Suprapubic skin (tissue), 4 donors: ENCODE measurements at regions not wholly inside any gene's neighbourhood (a gene's known extent, or its start where the extent isn't known, plus 50 kb on each side); places are given as distances from the start of the nearest gene placed in this dataset.

Experiments used
- DNase-seq, 2 donors: peaks; one replicate each; pipeline ENCODE4 v3.0.0-alpha.2; 2019; ENCODE audit warnings: low spot score in 2 of 2
- H3K27ac ChIP-seq: fragments of 200-600 bp; sonication (generic); one replicate; pipeline ENCODE4 v1.5.1; 2019
- H3K27me3 ChIP-seq: fragments of 200-600 bp; sonication (generic); one replicate; pipeline ENCODE4 v1.5.1; 2019
- H3K36me3 ChIP-seq: fragments of 200-600 bp; sonication (generic); one replicate; pipeline ENCODE4 v1.5.1; 2019
- H3K4me1 ChIP-seq: fragments of 200-600 bp; sonication (generic); one replicate; pipeline ENCODE4 v1.5.1; 2019
- H3K4me3 ChIP-seq: fragments of 200-600 bp; sonication (generic); one replicate; pipeline ENCODE4 v1.5.1; 2019; ENCODE audit warnings: mild to moderate bottlenecking
- H3K9me3 ChIP-seq: fragments of 200-600 bp; sonication (generic); one replicate; pipeline ENCODE4 v1.5.1; 2019
- CTCF ChIP-seq, 2 donors: fragments of 200-600 bp in 1 of 2; fragments of 450-650 bp in 1 of 2; sonication (generic) in 1 of 2; IDR thresholded peaks; one replicate each; pipeline ENCODE4 v1.5.1; 2016 to 2019; ENCODE audit warnings: antibody characterized with exemption in 2 of 2, mild to moderate bottlenecking in 1 of 2, moderate library complexity in 1 of 2
- EP300 ChIP-seq: sonication (generic); formaldehyde crosslinking; IDR thresholded peaks from one replicate; pipeline ENCODE4 v1.6.1; 2017; ENCODE audit warnings: antibody characterized with exemption
- POLR2A ChIP-seq, 2 donors: fragments of 450-650 bp; IDR thresholded peaks; one replicate each; pipeline ENCODE4 v1.6.1; 2017; ENCODE audit warnings: antibody characterized with exemption in 2 of 2, mild to moderate bottlenecking in 2 of 2, moderate library complexity in 2 of 2
- POLR2AphosphoS5 ChIP-seq, 3 donors: sonication (generic); formaldehyde crosslinking; IDR thresholded peaks; one replicate each; pipeline ENCODE4 v1.6.1; 2017; ENCODE audit warnings: antibody characterized with exemption in 3 of 3
- WGBS: methylation state at CpG from one replicate; pipeline ENCODE4 v1.1.5; 2018; 5-methylcytosine and 5-hydroxymethylcytosine counted together

GRCh38 chr16:55941552-55941951, 66.4 kb upstream of the CES5A start:
- Histone ChIP-seq H3K36me3 (no peaks in the 10 kb centered on the region), H3K27ac (no peak overlapping the region), H3K4me3 (no peak overlapping the region), H3K9me3 (no peaks in the 10 kb centered on the region), H3K27me3 (peaks cover 8% of the 10 kb centered on the region), H3K4me1 (peaks cover 2% of the 10 kb centered on the region)
- DNase-seq = no peak
- WGBS = 73% methylated on average over 2 of the region's 2 CpGs
- TF ChIP-seq EP300 (no peak), CTCF (IDR thresholded peaks at IDR 0.05) (no peak), POLR2AphosphoS5 (IDR thresholded peaks at IDR 0.05) (no peak), POLR2A (IDR thresholded peaks at IDR 0.05) (no peak)

- H3K4me1 ChIP-seq = peaks cover 2% of the 10 kb centered on the region
- WGBS = 72% methylated on average over 1 of the region's 1 CpG
- H3K9me3 ChIP-seq = no peaks in the 10 kb centered on the region
- peaks cover 10% of the 10 kb centered on the region for H3K27me3 ChIP-seq
- H3K36me3 ChIP-seq = no peaks in the 10 kb centered on the region
- no peak overlapping the region for H3K27ac ChIP-seq
- no peak overlapping the region for H3K4me3 ChIP-seq
- no peak for DNase-seq
- TF ChIP-seq CTCF (IDR thresholded peaks at IDR 0.05) (no peak), EP300 (no peak), POLR2A (IDR thresholded peaks at IDR 0.05) (no peak), POLR2AphosphoS5 (IDR thresholded peaks at IDR 0.05) (no peak)
Observed at GRCh38 chr16:55938126-55938525, 63.0 kb upstream of the CES5A start.

- no peaks in the 10 kb centered on the region for H3K9me3 ChIP-seq
- H3K4me3 ChIP-seq = no peak overlapping the region
- no peak for DNase-seq
- no peak overlapping the region for H3K27ac ChIP-seq
- no peaks in the 10 kb centered on the region for H3K36me3 ChIP-seq
- peaks cover 7% of the 10 kb centered on the region for H3K27me3 ChIP-seq
- H3K4me1 ChIP-seq = no peaks in the 10 kb centered on the region
- 85% methylated on average over 3 of the region's 3 CpGs for WGBS
- TF ChIP-seq EP300 = no peak
- no peak for TF ChIP-seq POLR2AphosphoS5 (IDR thresholded peaks at IDR 0.05)
- TF ChIP-seq CTCF (IDR thresholded peaks at IDR 0.05) = no peak
- TF ChIP-seq POLR2A (IDR thresholded peaks at IDR 0.05) = no peak
Observed at GRCh38 chr16:55933038-55933437, 57.9 kb upstream of the CES5A start.

- DNase-seq = no peak
- H3K4me1 ChIP-seq = no peaks in the 10 kb centered on the region
- no peak overlapping the region for H3K27ac ChIP-seq
- H3K27me3 ChIP-seq = no peaks in the 10 kb centered on the region
- no peaks in the 10 kb centered on the region for H3K9me3 ChIP-seq
- WGBS = 80% methylated on average over 2 of the region's 2 CpGs
- TF ChIP-seq EP300 = no peak
- no peaks in the 10 kb centered on the region for H3K36me3 ChIP-seq
- H3K4me3 ChIP-seq = no peak overlapping the region
Observed at GRCh38 chr16:55930036-55930435, 54.9 kb upstream of the CES5A start.

GRCh38 chr16:55929181-55929580, 54.0 kb upstream of the CES5A start:
- no peak for TF ChIP-seq EP300
- TF ChIP-seq CTCF (IDR thresholded peaks at IDR 0.05) = no peak
- TF ChIP-seq POLR2A (IDR thresholded peaks at IDR 0.05) = no peak
- no peak for TF ChIP-seq POLR2AphosphoS5 (IDR thresholded peaks at IDR 0.05)
- Histone ChIP-seq H3K4me3 (no peak overlapping the region), H3K9me3 (no peaks in the 10 kb centered on the region), H3K36me3 (no peaks in the 10 kb centered on the region), H3K27me3 (no peaks in the 10 kb centered on the region), H3K27ac (no peak overlapping the region), H3K4me1 (no peaks in the 10 kb centered on the region)
- 95% methylated on average over 7 of the region's 8 CpGs for whole genome bisulfite sequencing
- no peak for DNase-seq

GRCh38 chr16:55925242-55925641, 50.1 kb upstream of the CES5A start:
- 14% methylated on average over 3 of the region's 3 CpGs for WGBS
- no peak for DNase-seq
- H3K27me3 ChIP-seq = peaks cover 5% of the 10 kb centered on the region
- H3K9me3 ChIP-seq = no peaks in the 10 kb centered on the region
- H3K27ac ChIP-seq = no peak overlapping the region
- H3K4me3 ChIP-seq = no peak overlapping the region
- no peaks in the 10 kb centered on the region for H3K36me3 ChIP-seq
- H3K4me1 ChIP-seq = no peaks in the 10 kb centered on the region
- TF ChIP-seq EP300 = no peak
- TF ChIP-seq CTCF (IDR thresholded peaks at IDR 0.05) = no peak
- no peak for TF ChIP-seq POLR2A (IDR thresholded peaks at IDR 0.05)
- TF ChIP-seq POLR2AphosphoS5 (IDR thresholded peaks at IDR 0.05) = no peak
